Lower leg skin (tissue), 4 donors: ENCODE measurements at regions not wholly inside any gene's neighbourhood (a gene's known extent, or its start where the extent isn't known, plus 50 kb on each side); places are given as distances from the start of the nearest gene placed in this dataset.
A peak's percentile ranks its signal among the peaks of the same experiment; 100 is the strongest.

ENCODE experiments used
- DNase-seq, 2 donors: peaks; one replicate each; pipeline ENCODE4 v3.0.0-alpha.2; 2019; ENCODE audit warnings: low spot score in 2 of 2
- H3K4me3 ChIP-seq: fragments of 200-600 bp; sonication (generic); 2 replicates; pipeline ENCODE4 v1.5.1; 2017; ENCODE audit warnings: mild to moderate bottlenecking, low read depth; ENCODE audit not compliant: poor library complexity, severe bottlenecking
- CTCF ChIP-seq, 3 donors: fragments of 450-650 bp; IDR thresholded peaks; one replicate each; pipeline ENCODE4 v1.5.1; 2016; ENCODE audit warnings: antibody characterized with exemption in 3 of 3, mild to moderate bottlenecking in 3 of 3, moderate library complexity in 2 of 3
- POLR2A ChIP-seq, 2 donors: fragments of 450-650 bp; IDR thresholded peaks; one replicate each; pipeline ENCODE4 v1.6.1; 2016 to 2017; ENCODE audit warnings: antibody characterized with exemption in 2 of 2, mild to moderate bottlenecking in 1 of 2, moderate library complexity in 1 of 2
- WGBS, 2 donors: methylation state at CpG; one replicate each; pipeline ENCODE4 v1.1.5; 2018; 5-methylcytosine and 5-hydroxymethylcytosine counted together
- intact Hi-C: fragments of 100-400 bp; cut with DNase I; formaldehyde crosslinking; loops from one replicate; pipeline ENCODE4 v1.15.0; 2023; ENCODE audit warnings: low total_unique reads

GRCh38 chr4:71184195-71184781 is 154.5 kb upstream of the SLC4A4 start:
- no peak for TF ChIP-seq CTCF (IDR thresholded peaks at IDR 0.05)
- no peak for TF ChIP-seq POLR2A (IDR thresholded peaks at IDR 0.05)
- DNase-seq = peak in 1 of 2 donors; percentile 44
- no peak overlapping the region for H3K4me3 ChIP-seq
- intact Hi-C loops = no loop called here
- WGBS, 2 donors = 28 to 30% methylated on average over 10 of the region's 10 CpGs

DNA sequence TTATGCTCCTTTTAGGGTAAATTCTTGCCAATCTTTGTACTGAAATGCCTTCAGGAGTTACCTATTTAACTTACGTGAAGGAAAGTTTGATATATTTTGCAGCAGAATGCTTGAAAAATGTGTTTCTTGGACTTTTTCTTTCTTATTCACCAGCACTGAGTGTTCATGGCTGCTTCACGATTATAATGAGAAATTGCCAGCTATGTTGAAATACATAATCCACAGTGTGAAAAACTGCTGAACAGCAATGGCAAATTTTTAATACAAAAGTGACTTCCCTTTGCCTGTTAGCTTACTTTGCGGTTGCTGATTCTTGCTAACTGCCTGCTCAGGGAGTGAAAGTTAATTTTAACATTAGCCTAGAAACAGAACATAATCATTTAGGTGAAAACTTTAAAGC is 153.8 kb upstream of the SLC4A4 start:
- DNase-seq = no peak
- TF ChIP-seq POLR2A (IDR thresholded peaks at IDR 0.05) (no peak), CTCF (IDR thresholded peaks at IDR 0.05) (no peak)
- 61 to 67% methylated on average over 3 of the region's 3 CpGs for WGBS, 2 donors
- intact Hi-C loops = no loop called here
- H3K4me3 ChIP-seq = no peak overlapping the region

DNA sequence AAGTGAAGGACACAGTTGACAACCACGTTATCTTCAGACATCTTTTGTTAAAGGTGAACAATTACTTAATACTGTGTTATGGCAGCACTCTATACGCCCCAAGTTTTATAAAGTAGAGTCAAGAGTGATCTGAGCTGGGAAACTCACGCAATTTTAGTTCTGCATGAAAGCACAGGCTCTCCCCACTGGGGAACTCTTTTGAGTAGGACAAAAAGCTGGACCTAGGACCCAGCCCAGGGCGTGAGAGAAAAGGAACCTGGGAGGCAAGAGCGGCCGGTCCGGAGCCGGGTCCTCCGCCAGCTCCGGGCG is 152.6 kb upstream of the SLC4A4 start:
- no peak for DNase-seq
- WGBS, 2 donors = 2 to 3% methylated on average over 4 to 11 of the region's 11 CpGs
- intact Hi-C loops = no loop called here
- H3K4me3 ChIP-seq = peak overlapping the region; percentile 31
- TF ChIP-seq POLR2A (IDR thresholded peaks at IDR 0.05) (no peak), CTCF (IDR thresholded peaks at IDR 0.05) (no peak)

GRCh38 chr4:71186566-71187403 is 152.0 kb upstream of the SLC4A4 start:
- H3K4me3 ChIP-seq = peak overlapping the region; percentile 31
- WGBS, 2 donors = 0 to 2% methylated on average over 24 to 64 of the region's 105 CpGs
- intact Hi-C loops = no loop called here
- DNase-seq = no peak
- TF ChIP-seq POLR2A (IDR thresholded peaks at IDR 0.05) (no peak), CTCF (IDR thresholded peaks at IDR 0.05) (no peak)

DNA sequence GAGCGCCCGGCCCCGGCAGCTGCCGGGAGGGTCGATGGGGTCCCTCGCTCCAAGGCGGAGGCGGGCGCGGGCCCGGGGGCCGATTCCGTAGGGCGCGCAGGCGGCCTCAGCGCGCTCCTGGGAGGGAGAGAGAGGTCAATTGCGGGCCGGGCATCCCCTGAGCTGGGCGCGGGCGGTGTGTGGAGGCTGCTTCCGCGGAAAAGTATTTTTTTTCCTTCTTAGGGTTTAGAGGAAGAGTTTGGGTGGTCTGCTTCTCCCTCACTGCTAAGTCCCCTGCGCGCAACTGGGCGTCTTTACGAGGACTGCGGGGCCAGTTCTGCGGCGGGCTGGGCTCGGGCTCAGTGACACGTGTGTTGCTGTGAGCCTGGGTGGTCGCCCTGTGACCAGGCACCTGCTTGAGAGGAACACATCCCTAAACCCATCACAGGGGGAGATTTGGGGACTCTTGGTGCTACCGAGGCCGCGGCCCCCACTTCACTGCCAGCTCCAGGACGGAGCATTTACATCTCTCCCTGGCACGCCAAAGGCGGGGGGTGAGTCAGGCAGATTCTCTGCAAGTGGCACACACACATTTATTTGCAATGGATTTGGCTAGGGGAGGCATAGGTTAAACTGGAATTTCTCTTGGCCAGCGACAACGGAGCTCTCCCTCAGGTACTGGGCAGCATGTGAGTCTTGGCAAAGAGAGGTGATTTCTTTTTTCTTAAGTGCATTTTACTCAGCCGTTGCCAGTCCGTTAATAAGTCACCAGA is 151.2 kb upstream of the SLC4A4 start:
- TF ChIP-seq CTCF (IDR thresholded peaks at IDR 0.05) (no peak), POLR2A (IDR thresholded peaks at IDR 0.05) (no peak)
- peak in 1 of 2 donors; percentile 84 for DNase-seq
- WGBS, 2 donors = 1 to 2% methylated on average over 37 to 45 of the region's 45 CpGs
- peak overlapping the region; percentile 31 for H3K4me3 ChIP-seq
- intact Hi-C loops = no loop called here
